ENCODE measurements at regions not wholly inside any gene's neighbourhood (a gene's known extent, or its start where the extent isn't known, plus 50 kb on each side); places are given as distances from the start of the nearest gene placed in this dataset.

GRCh38 chr4:24150034-24150433 lies 260.2 kb upstream of the PPARGC1A start:
- Mint-ChIP-seq H3K36me3 (no peaks in the 10 kb centered on the region), H3K9me3 (peaks cover 0 to 4% (median 0%) of the 10 kb centered on the region in 8 donors), H3K4me1 (no peaks in the 10 kb centered on the region), H3K4me3 (no peak overlapping the region), H3K27ac (no peak overlapping the region), H3K27me3 (peaks cover 0 to 1% of the 10 kb centered on the region in 2 donors)
- no peaks in the 10 kb centered on the region for H3K4me1 ChIP-seq (ENCODE audit: insufficient read depth, low read length)
- H3K9me3 ChIP-seq (ENCODE audit: control insufficient read depth in 1 of 2, low read length in 2 of 2), result no peaks in the 10 kb centered on the region
- H3K27ac ChIP-seq (ENCODE audit: low read depth, low read length), result no peak overlapping the region
- POLR2A ChIA-PET (ENCODE audit: partially characterized antibody), result no interaction called here
- no peaks in the 10 kb centered on the region for H3K36me3 ChIP-seq (ENCODE audit: insufficient read depth, low read length)
- H3K4me3 ChIP-seq (ENCODE audit: low read length in 2 of 2), result no peak overlapping the region
- intact Hi-C loops (cut with micrococcal nuclease), result no loop called here
- no peak for DNase-seq
- no peaks in the 10 kb centered on the region for H3K27me3 ChIP-seq (ENCODE audit: insufficient read depth, low read length)
- CTCF ChIA-PET (ENCODE audit: partially characterized antibody), result no interaction called here

GRCh38 chr4:24146127-24146526 lies 256.3 kb upstream of the PPARGC1A start:
- Mint-ChIP-seq H3K27me3 (no peaks in the 10 kb centered on the region), H3K4me1 (no peaks in the 10 kb centered on the region), H3K36me3 (no peaks in the 10 kb centered on the region), H3K4me3 (no peak overlapping the region), H3K9me3 (peaks cover 0 to 4% (median 0%) of the 10 kb centered on the region in 8 donors), H3K27ac (no peak overlapping the region)
- Histone ChIP-seq H3K27ac (ENCODE audit: low read depth, low read length) (no peak overlapping the region), H3K9me3 (ENCODE audit: control insufficient read depth in 1 of 2, low read length in 2 of 2) (no peaks in the 10 kb centered on the region), H3K27me3 (ENCODE audit: insufficient read depth, low read length) (no peaks in the 10 kb centered on the region), H3K36me3 (ENCODE audit: insufficient read depth, low read length) (no peaks in the 10 kb centered on the region), H3K4me3 (ENCODE audit: low read length in 2 of 2) (no peak overlapping the region), H3K4me1 (ENCODE audit: insufficient read depth, low read length) (no peaks in the 10 kb centered on the region)
- CTCF ChIA-PET (ENCODE audit: partially characterized antibody), result no interaction called here
- DNase-seq, result no peak
- POLR2A ChIA-PET (ENCODE audit: partially characterized antibody), result no interaction called here
- intact Hi-C loops (cut with micrococcal nuclease), result no loop called here

GRCh38 chr4:24145591-24145990 lies 255.7 kb upstream of the PPARGC1A start:
- no peaks in the 10 kb centered on the region for H3K36me3 ChIP-seq (ENCODE audit: insufficient read depth, low read length)
- no peak overlapping the region for H3K4me3 ChIP-seq (ENCODE audit: low read length in 2 of 2)
- intact Hi-C loops (cut with micrococcal nuclease), result no loop called here
- no peaks in the 10 kb centered on the region for H3K27me3 ChIP-seq (ENCODE audit: insufficient read depth, low read length)
- no peaks in the 10 kb centered on the region for H3K27me3 Mint-ChIP-seq
- H3K9me3 Mint-ChIP-seq, result peaks cover 0 to 2% (median 0%) of the 10 kb centered on the region in 8 donors
- DNase-seq, result no peak
- POLR2A ChIA-PET (ENCODE audit: partially characterized antibody), result no interaction called here
- no peak overlapping the region for H3K27ac Mint-ChIP-seq
- H3K4me1 Mint-ChIP-seq, result no peaks in the 10 kb centered on the region
- CTCF ChIA-PET (ENCODE audit: partially characterized antibody), result no interaction called here
- H3K36me3 Mint-ChIP-seq, result no peaks in the 10 kb centered on the region
- no peak overlapping the region for H3K27ac ChIP-seq (ENCODE audit: low read depth, low read length)
- no peak overlapping the region for H3K4me3 Mint-ChIP-seq
- no peaks in the 10 kb centered on the region for H3K4me1 ChIP-seq (ENCODE audit: insufficient read depth, low read length)
- no peaks in the 10 kb centered on the region for H3K9me3 ChIP-seq (ENCODE audit: control insufficient read depth in 1 of 2, low read length in 2 of 2)

GRCh38 chr4:24144381-24144780 lies 254.5 kb upstream of the PPARGC1A start:
- intact Hi-C loops (cut with micrococcal nuclease), result no loop called here
- no peaks in the 10 kb centered on the region for H3K9me3 ChIP-seq (ENCODE audit: control insufficient read depth in 1 of 2, low read length in 2 of 2)
- H3K27ac ChIP-seq (ENCODE audit: low read depth, low read length), result no peak overlapping the region
- Mint-ChIP-seq H3K36me3 (no peaks in the 10 kb centered on the region), H3K9me3 (peaks cover 0 to 2% (median 0%) of the 10 kb centered on the region in 8 donors), H3K4me1 (no peaks in the 10 kb centered on the region), H3K27me3 (no peaks in the 10 kb centered on the region), H3K27ac (no peak overlapping the region), H3K4me3 (no peak overlapping the region)
- H3K4me1 ChIP-seq (ENCODE audit: insufficient read depth, low read length), result no peaks in the 10 kb centered on the region
- CTCF ChIA-PET (ENCODE audit: partially characterized antibody), result no interaction called here
- POLR2A ChIA-PET (ENCODE audit: partially characterized antibody), result no interaction called here
- DNase-seq, result no peak
- no peak overlapping the region for H3K4me3 ChIP-seq (ENCODE audit: low read length in 2 of 2)
- H3K36me3 ChIP-seq (ENCODE audit: insufficient read depth, low read length), result no peaks in the 10 kb centered on the region
- H3K27me3 ChIP-seq (ENCODE audit: insufficient read depth, low read length), result no peaks in the 10 kb centered on the region

GRCh38 chr4:24143741-24144140 lies 253.9 kb upstream of the PPARGC1A start:
- Histone ChIP-seq H3K27me3 (ENCODE audit: insufficient read depth, low read length) (no peaks in the 10 kb centered on the region), H3K4me1 (ENCODE audit: insufficient read depth, low read length) (no peaks in the 10 kb centered on the region), H3K9me3 (ENCODE audit: control insufficient read depth in 1 of 2, low read length in 2 of 2) (no peaks in the 10 kb centered on the region), H3K27ac (ENCODE audit: low read depth, low read length) (no peak overlapping the region), H3K4me3 (ENCODE audit: low read length in 2 of 2) (no peak overlapping the region), H3K36me3 (ENCODE audit: insufficient read depth, low read length) (no peaks in the 10 kb centered on the region)
- Mint-ChIP-seq H3K36me3 (no peaks in the 10 kb centered on the region), H3K27me3 (no peaks in the 10 kb centered on the region), H3K27ac (no peak overlapping the region), H3K9me3 (peaks cover 0 to 2% (median 0%) of the 10 kb centered on the region in 8 donors), H3K4me3 (no peak overlapping the region), H3K4me1 (no peaks in the 10 kb centered on the region)
- ChIA-PET CTCF (ENCODE audit: partially characterized antibody) (no interaction called here), POLR2A (ENCODE audit: partially characterized antibody) (no interaction called here)
- no peak for DNase-seq
- intact Hi-C loops (cut with micrococcal nuclease), result no loop called here

GRCh38 chr4:24141836-24142235 lies 252.0 kb upstream of the PPARGC1A start:
- H3K27ac Mint-ChIP-seq, result no peak overlapping the region
- POLR2A ChIA-PET (ENCODE audit: partially characterized antibody), result no interaction called here
- Histone ChIP-seq H3K27me3 (ENCODE audit: insufficient read depth, low read length) (no peaks in the 10 kb centered on the region), H3K36me3 (ENCODE audit: insufficient read depth, low read length) (no peaks in the 10 kb centered on the region), H3K4me3 (ENCODE audit: low read length in 2 of 2) (no peak overlapping the region), H3K9me3 (ENCODE audit: control insufficient read depth in 1 of 2, low read length in 2 of 2) (no peaks in the 10 kb centered on the region), H3K4me1 (ENCODE audit: insufficient read depth, low read length) (no peaks in the 10 kb centered on the region), H3K27ac (ENCODE audit: low read depth, low read length) (no peak overlapping the region)
- no peaks in the 10 kb centered on the region for H3K27me3 Mint-ChIP-seq
- DNase-seq, result no peak
- peaks cover 0 to 4% (median 0%) of the 10 kb centered on the region in 8 donors for H3K9me3 Mint-ChIP-seq
- H3K4me3 Mint-ChIP-seq, result no peak overlapping the region
- CTCF ChIA-PET (ENCODE audit: partially characterized antibody), result no interaction called here
- no peaks in the 10 kb centered on the region for H3K36me3 Mint-ChIP-seq
- no peaks in the 10 kb centered on the region for H3K4me1 Mint-ChIP-seq
- intact Hi-C loops (cut with micrococcal nuclease), result no loop called here

- no peaks in the 10 kb centered on the region for H3K27me3 Mint-ChIP-seq
- H3K9me3 ChIP-seq (ENCODE audit: control insufficient read depth in 1 of 2, low read length in 2 of 2), result no peaks in the 10 kb centered on the region
- H3K36me3 Mint-ChIP-seq, result no peaks in the 10 kb centered on the region
- no peak overlapping the region for H3K27ac Mint-ChIP-seq
- no peaks in the 10 kb centered on the region for H3K4me1 Mint-ChIP-seq
- H3K4me3 Mint-ChIP-seq, result no peak overlapping the region
- POLR2A ChIA-PET (ENCODE audit: partially characterized antibody), result no interaction called here
- no peaks in the 10 kb centered on the region for H3K4me1 ChIP-seq (ENCODE audit: insufficient read depth, low read length)
- no peaks in the 10 kb centered on the region for H3K36me3 ChIP-seq (ENCODE audit: insufficient read depth, low read length)
- H3K4me3 ChIP-seq (ENCODE audit: low read length in 2 of 2), result no peak overlapping the region
- H3K9me3 Mint-ChIP-seq, result peaks cover 0 to 4% (median 0%) of the 10 kb centered on the region in 8 donors
- intact Hi-C loops (cut with micrococcal nuclease), result no loop called here
- no peak for DNase-seq
- CTCF ChIA-PET (ENCODE audit: partially characterized antibody), result no interaction called here
- H3K27ac ChIP-seq (ENCODE audit: low read depth, low read length), result no peak overlapping the region
- H3K27me3 ChIP-seq (ENCODE audit: insufficient read depth, low read length), result no peaks in the 10 kb centered on the region
These were observed 251.0 kb upstream of the PPARGC1A start for GRCh38 chr4:24140892-24141291.

Data from CD4-positive, alpha-beta memory T cell (primary cell).